HCEC 1CT (cell line): ENCODE measurements at regions not wholly inside any gene's neighbourhood (a gene's known extent, or its start where the extent isn't known, plus 50 kb on each side); places are given as distances from the start of the nearest gene placed in this dataset.
A peak's percentile ranks its signal among the peaks of the same experiment; 100 is the strongest.

Source experiments
- DNase-seq: peaks from one replicate; pipeline ENCODE4 v3.0.0-alpha.2; 2017

- peak; percentile 68 for DNase-seq
Observed at GRCh38 chr3:23665741-23666140, 140.0 kb upstream of the UBE2E1 start.

GRCh38 chr3:23666818-23667217 lies 138.9 kb upstream of the UBE2E1 start:
- peak; percentile 37 for DNase-seq

GRCh38 chr3:23667536-23668429 lies 138.0 kb upstream of the UBE2E1 start:
- DNase-seq, result peak; percentile 45

- peak; percentile 94 for DNase-seq
Observed at GRCh38 chr3:23668430-23668904, 137.3 kb upstream of the UBE2E1 start.

- DNase-seq, result no peak
Observed at GRCh38 chr3:23669541-23670255, 136.1 kb upstream of the UBE2E1 start.

GRCh38 chr3:23671851-23672589 lies 133.7 kb upstream of the UBE2E1 start:
- no peak for DNase-seq

GRCh38 chr3:23672628-23673027 lies 133.1 kb upstream of the UBE2E1 start:
- DNase-seq, result no peak

- no peak for DNase-seq
Observed at GRCh38 chr3:23675010-23675409, 130.7 kb upstream of the UBE2E1 start.

GRCh38 chr3:23676093-23676492 lies 129.7 kb upstream of the UBE2E1 start:
- DNase-seq, result peak; percentile 73

- no peak for DNase-seq
Observed at GRCh38 chr3:23682646-23683045, 123.1 kb upstream of the UBE2E1 start.

- DNase-seq, result peak; percentile 99
Observed at GRCh38 chr3:23685541-23686258, 120.1 kb upstream of the UBE2E1 start.

GRCh38 chr3:23686519-23686918 lies 119.2 kb upstream of the UBE2E1 start:
- no peak for DNase-seq

- peak; percentile 23 for DNase-seq
Observed at GRCh38 chr3:23691357-23691895, 114.3 kb upstream of the UBE2E1 start.

GRCh38 chr3:23696842-23697241 lies 108.9 kb upstream of the UBE2E1 start:
- DNase-seq, result no peak

- no peak for DNase-seq
Observed at GRCh38 chr3:23697416-23697815, 108.3 kb upstream of the UBE2E1 start.

- no peak for DNase-seq
Observed at GRCh38 chr3:23698652-23699313, 107.0 kb upstream of the UBE2E1 start.

GRCh38 chr3:23700616-23701015 lies 105.1 kb upstream of the UBE2E1 start:
- no peak for DNase-seq

- DNase-seq, result peak; percentile 18
Observed at GRCh38 chr3:23701716-23702597, 103.8 kb upstream of the UBE2E1 start.

GRCh38 chr3:23704298-23704697 lies 101.5 kb upstream of the UBE2E1 start:
- DNase-seq, result no peak

- no peak for DNase-seq
Observed at GRCh38 chr3:23706111-23706510, 99.6 kb upstream of the UBE2E1 start.

GRCh38 chr3:23709987-23710386 lies 95.8 kb upstream of the UBE2E1 start:
- DNase-seq, result no peak
